ENCODE measurements at regions not wholly inside any gene's neighbourhood (a gene's known extent, or its start where the extent isn't known, plus 50 kb on each side); places are given as distances from the start of the nearest gene placed in this dataset.

- TF ChIP-seq ZNF274 (IDR thresholded peaks at IDR 0.05; ENCODE audit: low read depth, low read length) (no peak), CTCF (IDR thresholded peaks at IDR 0.05 in 2 of 3, conservative IDR thresholded peaks at IDR 0.05 in 1 of 3; ENCODE audit: borderline replicate concordance in 1 of 3, insufficient read depth in 1 of 3, low read depth in 2 of 3, low read length in 2 of 3) (no peak), POLR2A (IDR thresholded peaks at IDR 0.05; ENCODE audit: borderline replicate concordance, extremely low read depth, insufficient read depth, insufficient read length) (no peak), EZH2 (IDR thresholded peaks at IDR 0.05) (no peak), TCF7L2 (IDR thresholded peaks at IDR 0.05; ENCODE audit: borderline replicate concordance, extremely low read depth, insufficient read depth, insufficient read length) (no peak), RAD21 (IDR thresholded peaks at IDR 0.05; ENCODE audit: low read depth) (no peak), MAX (IDR thresholded peaks at IDR 0.05) (no peak), REST (IDR thresholded peaks at IDR 0.05; ENCODE audit: low read depth) (no peak), ZFX (IDR thresholded peaks at IDR 0.05) (no peak), EGR1 (IDR thresholded peaks at IDR 0.05; ENCODE audit: low read depth) (no peak), SIN3A (IDR thresholded peaks at IDR 0.05; ENCODE audit: low read depth) (no peak)
Observed at GRCh38 chr22:34866495-34867131, 199.3 kb upstream of the ISX start.
